Gastrocnemius medialis (tissue), 4 donors: ENCODE measurements at regions not wholly inside any gene's neighbourhood (a gene's known extent, or its start where the extent isn't known, plus 50 kb on each side); places are given as distances from the start of the nearest gene placed in this dataset.

Experiments
- CTCF ChIP-seq, 5 experiments: fragments of 450-650 bp in 3 of 5; fragments of 200-600 bp in 2 of 5; sonication (generic) in 2 of 5; IDR thresholded peaks in 4 of 5; conservative IDR thresholded peaks in 1 of 5; 1 replicate in 4 of 5; 2 replicates in 1 of 5; pipeline ENCODE4 v1.5.1; 2016 to 2019; ENCODE audit warnings: antibody characterized with exemption in 5 of 5, mild to moderate bottlenecking in 3 of 5, moderate library complexity in 3 of 5
- POLR2A ChIP-seq, 2 donors: fragments of 450-650 bp; IDR thresholded peaks; one replicate each; pipeline ENCODE4 v1.6.1; 2017; ENCODE audit warnings: antibody characterized with exemption in 2 of 2, mild to moderate bottlenecking in 2 of 2, moderate library complexity in 2 of 2

- TF ChIP-seq CTCF (IDR thresholded peaks at IDR 0.05 in 4 of 5, conservative IDR thresholded peaks at IDR 0.05 in 1 of 5) (no peak), POLR2A (IDR thresholded peaks at IDR 0.05) (no peak)
Measured at GRCh38 chr10:131777162-131777561, 123.6 kb upstream of the PPP2R2D start.
